Right lobe of liver (tissue), 6 donors: ENCODE measurements at regions not wholly inside any gene's neighbourhood (a gene's known extent, or its start where the extent isn't known, plus 50 kb on each side); places are given as distances from the start of the nearest gene placed in this dataset.
"Not testable (repeated sequence)": the region's sequence is repeated elsewhere in the genome, so short reads cannot be mapped to it uniquely, and the experiment has no call there.

Source experiments
- ATAC-seq, 4 donors: fragments of 200-7000 bp; cut with Tn5 transposase; one replicate each; pipeline ENCODE4 v1.9.1; 2020; ENCODE audit warnings: mild to moderate bottlenecking in 4 of 4, moderate library complexity in 4 of 4
- DNase-seq, 3 donors: peaks; one replicate each; pipeline ENCODE4 v3.0.0-alpha.2; 2020
- H3K27ac ChIP-seq, 3 donors: fragments of 200-600 bp; one replicate each; pipeline ENCODE4 v1.8.0; 2022
- H3K27me3 ChIP-seq, 2 donors: fragments of 200-600 bp; one replicate each; pipeline ENCODE4 v1.8.0; 2022
- H3K36me3 ChIP-seq, 4 donors: fragments of 200-600 bp; sonication (generic) in 1 of 4; one replicate each; pipeline versions ENCODE4 v1.5.1 to v1.8.0; 2017 to 2022; ENCODE audit warnings: control low read depth in 1 of 4
- H3K4me1 ChIP-seq, 4 donors: fragments of 200-600 bp; sonication (generic) in 1 of 4; one replicate each; pipeline versions ENCODE4 v1.5.1 to v1.8.0; 2017 to 2022; ENCODE audit warnings: control low read depth in 1 of 4
- H3K4me3 ChIP-seq, 3 donors: fragments of 200-600 bp; one replicate each; pipeline ENCODE4 v1.8.0; 2022
- H3K9me3 ChIP-seq, 4 donors: fragments of 200-600 bp; sonication (generic) in 1 of 4; one replicate each; pipeline versions ENCODE4 v1.5.1 to v1.8.0; 2017 to 2022; ENCODE audit warnings: control low read depth in 1 of 4
- POLR2A ChIP-seq: fragments of 450-650 bp; IDR thresholded peaks from one replicate; pipeline ENCODE4 v1.6.1; 2017; ENCODE audit warnings: antibody characterized with exemption, mild to moderate bottlenecking
- WGBS: methylation state at CpG from one replicate; pipeline ENCODE4 v1.1.6; 2018; ENCODE audit warnings: low coverage, low lambda C conversion rate; ENCODE audit not compliant: insufficient coverage; ENCODE audit errors: missing lambda C conversion rate; 5-methylcytosine and 5-hydroxymethylcytosine counted together
- intact Hi-C, 2 donors: fragments of 100-400 bp; cut with DNase I; formaldehyde crosslinking; loops; one replicate each; pipeline versions ENCODE4 v1.11.2 to v1.14.1; 2022
- TF ChIP-seq, protein P1 (sequence below), 4 donors: fragments of 200-600 bp in 3 of 4; fragments of 450-650 bp in 1 of 4; IDR thresholded peaks; one replicate each; pipeline versions ENCODE4 v1.5.1 to v1.8.0; 2016 to 2022; ENCODE audit warnings: antibody characterized with exemption in 4 of 4, mild to moderate bottlenecking in 2 of 4
- donor health status: DM: no; HTN: yes; CAD: no.
- donor health status: DM: no; HTN: no; CAD: no.
- donor health status: DM: no; HTN: no; CAD: no.
- donor health status: DM: no; HTN: yes; CAD: no.
- donor health status: DM: no; HTN: yes; CAD: no.

- no peak for DNase-seq
- peak in 1 of 4 donors; percentile 39 for ATAC-seq
- no peaks in the 10 kb centered on the region for H3K36me3 ChIP-seq
- H3K27ac ChIP-seq, result no peak overlapping the region
- TF ChIP-seq POLR2A, result no peak
- TF ChIP-seq, protein P1, sequence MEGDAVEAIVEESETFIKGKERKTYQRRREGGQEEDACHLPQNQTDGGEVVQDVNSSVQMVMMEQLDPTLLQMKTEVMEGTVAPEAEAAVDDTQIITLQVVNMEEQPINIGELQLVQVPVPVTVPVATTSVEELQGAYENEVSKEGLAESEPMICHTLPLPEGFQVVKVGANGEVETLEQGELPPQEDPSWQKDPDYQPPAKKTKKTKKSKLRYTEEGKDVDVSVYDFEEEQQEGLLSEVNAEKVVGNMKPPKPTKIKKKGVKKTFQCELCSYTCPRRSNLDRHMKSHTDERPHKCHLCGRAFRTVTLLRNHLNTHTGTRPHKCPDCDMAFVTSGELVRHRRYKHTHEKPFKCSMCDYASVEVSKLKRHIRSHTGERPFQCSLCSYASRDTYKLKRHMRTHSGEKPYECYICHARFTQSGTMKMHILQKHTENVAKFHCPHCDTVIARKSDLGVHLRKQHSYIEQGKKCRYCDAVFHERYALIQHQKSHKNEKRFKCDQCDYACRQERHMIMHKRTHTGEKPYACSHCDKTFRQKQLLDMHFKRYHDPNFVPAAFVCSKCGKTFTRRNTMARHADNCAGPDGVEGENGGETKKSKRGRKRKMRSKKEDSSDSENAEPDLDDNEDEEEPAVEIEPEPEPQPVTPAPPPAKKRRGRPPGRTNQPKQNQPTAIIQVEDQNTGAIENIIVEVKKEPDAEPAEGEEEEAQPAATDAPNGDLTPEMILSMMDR (IDR thresholded peaks at IDR 0.05), result no peak
- intact Hi-C loops, result no loop called here
- H3K27me3 ChIP-seq, result no peaks in the 10 kb centered on the region
- H3K4me3 ChIP-seq, result no peak overlapping the region
- WGBS, result 67% methylated on average over 1 of the region's 1 CpG
- no peaks in the 10 kb centered on the region for H3K9me3 ChIP-seq
- H3K4me1 ChIP-seq, result no peaks in the 10 kb centered on the region
Observed at GRCh38 chr3:106068381-106068780, 199.6 kb upstream of the CBLB start.

- no peaks in the 10 kb centered on the region for H3K27me3 ChIP-seq
- H3K27ac ChIP-seq, result no peak overlapping the region
- peak in 1 of 4 donors; percentile 40 for ATAC-seq
- WGBS, result 46% methylated on average over 2 of the region's 2 CpGs
- intact Hi-C loops, result no loop called here
- H3K4me1 ChIP-seq, result no peaks in the 10 kb centered on the region
- DNase-seq, result no peak
- H3K4me3 ChIP-seq, result no peak overlapping the region
- no peaks in the 10 kb centered on the region for H3K36me3 ChIP-seq
- TF ChIP-seq, protein P1 (IDR thresholded peaks at IDR 0.05), result no peak
- no peak for TF ChIP-seq POLR2A
- H3K9me3 ChIP-seq, result no peaks in the 10 kb centered on the region
Observed at GRCh38 chr3:106068795-106069194, 200.0 kb upstream of the CBLB start.

DNA sequence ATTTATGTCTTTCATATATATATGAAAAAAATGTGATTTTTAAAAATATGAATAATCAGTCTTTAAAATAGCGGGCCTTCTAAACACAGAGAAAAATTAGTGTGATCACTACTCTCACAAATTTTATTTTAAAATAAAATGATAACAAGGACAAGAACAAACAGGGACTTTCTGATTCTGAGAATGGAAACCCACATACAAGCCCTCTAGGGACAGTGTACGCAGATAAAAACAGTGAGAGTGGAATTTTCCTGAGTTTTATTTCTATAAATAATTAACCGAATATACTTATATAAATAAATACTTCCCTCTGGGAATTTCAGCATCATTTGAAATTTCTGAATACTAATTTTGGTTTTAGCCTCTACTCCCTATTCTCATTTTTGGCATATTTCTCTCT lies 201.4 kb upstream of the CBLB start:
- intact Hi-C loops, result no loop called here
- no peaks in the 10 kb centered on the region for H3K36me3 ChIP-seq
- no peak overlapping the region for H3K4me3 ChIP-seq
- H3K27me3 ChIP-seq, result no peaks in the 10 kb centered on the region
- no peak for DNase-seq
- H3K4me1 ChIP-seq, result no peaks in the 10 kb centered on the region
- WGBS, result 76% methylated on average over 3 of the region's 3 CpGs
- no peak overlapping the region for H3K27ac ChIP-seq
- TF ChIP-seq, protein P1 (IDR thresholded peaks at IDR 0.05), result no peak
- no peak for TF ChIP-seq POLR2A
- no peaks in the 10 kb centered on the region for H3K9me3 ChIP-seq
- ATAC-seq, result no peak

DNA sequence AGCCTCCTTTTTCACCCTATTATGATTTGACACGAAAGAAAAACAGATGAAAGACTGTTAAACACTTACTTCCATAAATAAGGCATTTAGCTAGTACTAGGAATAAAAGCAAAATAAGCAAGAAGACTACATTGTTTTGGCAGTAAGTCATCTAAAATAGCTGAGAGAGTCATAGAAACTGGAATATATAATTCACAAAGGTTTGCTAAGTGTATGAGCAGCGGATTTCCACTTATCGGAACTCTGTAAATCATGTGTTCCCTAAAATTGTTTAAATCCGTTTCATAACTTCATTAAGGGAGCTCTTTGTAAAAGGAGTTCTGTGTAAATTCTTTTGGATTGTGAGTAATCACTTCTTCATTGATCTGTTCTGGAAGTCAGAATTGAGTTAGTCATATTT lies 202.5 kb upstream of the CBLB start:
- no peak overlapping the region for H3K27ac ChIP-seq
- H3K9me3 ChIP-seq, result no peaks in the 10 kb centered on the region
- H3K4me1 ChIP-seq, result no peaks in the 10 kb centered on the region
- intact Hi-C loops, result no loop called here
- H3K27me3 ChIP-seq, result no peaks in the 10 kb centered on the region
- H3K36me3 ChIP-seq, result no peaks in the 10 kb centered on the region
- DNase-seq (no peak), ATAC-seq (no peak)
- no peak overlapping the region for H3K4me3 ChIP-seq
- no peak for TF ChIP-seq POLR2A
- WGBS, result 81% methylated on average over 4 of the region's 4 CpGs

GRCh38 chr3:106072596-106072995 lies 203.8 kb upstream of the CBLB start:
- ATAC-seq, H3K36me3 ChIP-seq, H3K27ac ChIP-seq, H3K4me1 ChIP-seq, H3K9me3 ChIP-seq, DNase-seq, H3K4me3 ChIP-seq, intact Hi-C loops, H3K27me3 ChIP-seq: not testable (repeated sequence)
- 97% methylated on average over 3 of the region's 5 CpGs for WGBS

- H3K9me3 ChIP-seq, H3K36me3 ChIP-seq, H3K4me3 ChIP-seq, DNase-seq, H3K27me3 ChIP-seq, H3K4me1 ChIP-seq, ATAC-seq, H3K27ac ChIP-seq, intact Hi-C loops: not testable (repeated sequence)
- 100% methylated on average over 1 of the region's 31 CpGs for WGBS
Observed at GRCh38 chr3:106073806-106074205, 205.0 kb upstream of the CBLB start.

GRCh38 chr3:106075731-106076130 lies 206.9 kb upstream of the CBLB start:
- H3K4me3 ChIP-seq, H3K36me3 ChIP-seq, H3K4me1 ChIP-seq, H3K27me3 ChIP-seq, intact Hi-C loops, ATAC-seq, H3K9me3 ChIP-seq, DNase-seq, H3K27ac ChIP-seq: not testable (repeated sequence)
- 84% methylated on average over 5 of the region's 5 CpGs for WGBS
